NCI-H69 (cell line): ENCODE measurements at regions not wholly inside any gene's neighbourhood (a gene's known extent, or its start where the extent isn't known, plus 50 kb on each side); places are given as distances from the start of the nearest gene placed in this dataset.

Source experiments
- DNase-seq: peaks from one replicate; lab custom pipeline; 2025; lab: John Stamatoyannopoulos, UW

- no peak for DNase-seq
Measured at GRCh38 chr3:164267053-164267452, 811.2 kb downstream of the SI start.

GRCh38 chr3:164250923-164251322, 827.4 kb downstream of the SI start:
- no peak for DNase-seq

- DNase-seq = no peak
Measured at GRCh38 chr3:164236851-164237250, 841.4 kb downstream of the SI start.

- no peak for DNase-seq
Measured at GRCh38 chr3:164235289-164236028, 842.8 kb downstream of the SI start.

- DNase-seq = no peak
Measured at GRCh38 chr3:164233951-164234350, 844.3 kb downstream of the SI start.

- DNase-seq = no peak
Measured at GRCh38 chr3:164231718-164232117, 846.6 kb downstream of the SI start.

- DNase-seq = peak; percentile 9
Measured at GRCh38 chr3:164230385-164231094, 847.8 kb downstream of the SI start.

- DNase-seq = no peak
Measured at GRCh38 chr3:164224126-164224525, 854.2 kb downstream of the SI start.

- DNase-seq = peak; percentile 76
Measured at GRCh38 chr3:164222197-164222596, 856.1 kb downstream of the SI start.

- DNase-seq = no peak
Measured at GRCh38 chr3:164221297-164221696, 857.0 kb downstream of the SI start.

- no peak for DNase-seq
Measured at GRCh38 chr3:164209363-164209762, 868.9 kb downstream of the SI start.

- no peak for DNase-seq
Measured at GRCh38 chr3:164208821-164209220, 869.5 kb downstream of the SI start.

GRCh38 chr3:164208048-164208447, 870.2 kb downstream of the SI start:
- no peak for DNase-seq

- DNase-seq = peak; percentile 3
Measured at GRCh38 chr3:164200053-164200823, 878.1 kb downstream of the SI start.

GRCh38 chr3:164196477-164196876, 881.8 kb downstream of the SI start:
- DNase-seq = no peak

GRCh38 chr3:164194842-164195241, 883.5 kb downstream of the SI start:
- peak; percentile 7 for DNase-seq

- no peak for DNase-seq
Measured at GRCh38 chr3:164192974-164193373, 885.3 kb downstream of the SI start.

GRCh38 chr3:164190566-164190965, 887.7 kb downstream of the SI start:
- no peak for DNase-seq

- peak; percentile 9 for DNase-seq
Measured at GRCh38 chr3:164186095-164186494, 892.2 kb downstream of the SI start.

GRCh38 chr3:164179110-164179774, 899.1 kb downstream of the SI start:
- DNase-seq = no peak

GRCh38 chr3:164174059-164174458, 904.2 kb downstream of the SI start:
- no peak for DNase-seq

GRCh38 chr3:164155400-164155799, 922.9 kb downstream of the SI start:
- no peak for DNase-seq
